Skeletal muscle tissue (tissue), 3 donors: ENCODE measurements at regions not wholly inside any gene's neighbourhood (a gene's known extent, or its start where the extent isn't known, plus 50 kb on each side); places are given as distances from the start of the nearest gene placed in this dataset.

ENCODE experiments used
- H3K27ac ChIP-seq: one replicate; pipeline ENCODE4 v1.7.0; 2013; ENCODE audit warnings: mild to moderate bottlenecking, low read depth, low read length, inconsistent platforms
- H3K27me3 ChIP-seq, 3 donors: one replicate each; pipeline ENCODE4 v1.7.0; 2013; ENCODE audit warnings: low read length in 3 of 3; ENCODE audit not compliant: control insufficient read depth in 3 of 3, insufficient read depth in 3 of 3
- H3K36me3 ChIP-seq, 3 donors: one replicate each; pipeline ENCODE4 v1.7.0; 2013; ENCODE audit warnings: low read length in 3 of 3; ENCODE audit not compliant: control insufficient read depth in 3 of 3, insufficient read depth in 3 of 3
- H3K4me1 ChIP-seq, 3 donors: one replicate each; pipeline ENCODE4 v1.7.0; 2013; ENCODE audit warnings: low read length in 3 of 3, mild to moderate bottlenecking in 3 of 3; ENCODE audit not compliant: control insufficient read depth in 3 of 3, insufficient read depth in 3 of 3
- H3K4me3 ChIP-seq, 3 donors: one replicate each; pipeline ENCODE4 v1.7.0; 2013; ENCODE audit warnings: low read length in 3 of 3
- H3K9ac ChIP-seq, 3 donors: one replicate each; pipeline ENCODE4 v1.7.0; 2013; ENCODE audit warnings: low read length in 3 of 3, mild to moderate bottlenecking in 3 of 3, moderate library complexity in 2 of 3, low read depth in 1 of 3
- H3K9me3 ChIP-seq, 3 donors: one replicate each; pipeline ENCODE4 v1.7.0; 2013; ENCODE audit warnings: low read length in 3 of 3; ENCODE audit not compliant: control insufficient read depth in 3 of 3
- donor health status: Osteomylitis.

GRCh38 chr7:155883491-155884224 is 71.4 kb upstream of the SHH start:
- H3K9ac ChIP-seq, result no peak overlapping the region
- no peaks in the 10 kb centered on the region for H3K36me3 ChIP-seq
- no peak overlapping the region for H3K27ac ChIP-seq
- H3K4me3 ChIP-seq, result no peak overlapping the region
- peaks cover 0 to 6% (median 4%) of the 10 kb centered on the region in 3 donors for H3K27me3 ChIP-seq
- H3K9me3 ChIP-seq, result no peaks in the 10 kb centered on the region
- H3K4me1 ChIP-seq, result no peaks in the 10 kb centered on the region

- H3K9me3 ChIP-seq, result no peaks in the 10 kb centered on the region
- no peak overlapping the region for H3K4me3 ChIP-seq
- no peak overlapping the region for H3K9ac ChIP-seq
- no peaks in the 10 kb centered on the region for H3K36me3 ChIP-seq
- H3K27ac ChIP-seq, result no peak overlapping the region
- H3K27me3 ChIP-seq, result peaks cover 0 to 6% (median 4%) of the 10 kb centered on the region in 3 donors
- no peaks in the 10 kb centered on the region for H3K4me1 ChIP-seq
These were observed 70.3 kb upstream of the SHH start for GRCh38 chr7:155882596-155882995.

DNA sequence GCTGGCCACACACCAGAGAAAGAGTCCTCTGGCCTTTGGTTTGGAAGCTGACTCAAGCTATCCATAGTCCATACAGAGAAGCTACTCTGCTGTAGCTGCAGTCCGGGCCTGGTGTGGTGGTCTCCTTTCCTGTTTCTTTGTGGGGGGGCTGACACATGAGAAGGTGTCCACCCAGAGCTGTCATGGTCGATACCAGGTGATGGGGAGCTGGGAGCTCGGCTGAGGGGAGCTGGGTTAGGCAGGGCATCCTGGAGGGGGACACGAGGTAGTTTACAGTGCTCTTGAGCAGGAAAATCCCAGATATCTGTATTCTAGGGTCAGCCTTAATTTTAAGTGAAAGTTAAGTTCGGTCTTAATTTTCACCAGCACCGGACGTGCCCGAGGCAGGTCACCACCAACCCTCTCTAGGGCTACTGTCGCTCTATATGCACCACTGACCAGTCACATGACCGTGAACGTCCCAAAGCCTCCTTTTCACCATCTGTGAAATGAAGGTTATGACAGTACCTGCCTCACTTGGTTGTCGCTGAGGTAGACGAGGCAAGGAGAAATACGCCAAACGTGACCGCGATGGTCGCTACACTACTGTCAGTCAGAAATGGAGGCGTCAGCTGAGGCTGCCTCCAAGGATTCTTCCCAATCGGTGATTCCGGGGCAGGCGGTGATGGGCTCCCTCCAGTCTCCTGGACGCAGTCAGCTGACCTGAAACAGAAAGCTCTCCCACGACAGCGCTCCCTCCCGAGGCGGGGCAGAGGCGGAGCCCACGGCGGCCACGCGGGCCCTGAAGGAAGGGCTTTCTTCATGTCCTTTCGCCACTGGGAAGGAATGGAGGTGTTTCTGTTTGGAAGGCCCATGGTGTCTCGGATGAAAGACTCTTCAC is 69.4 kb upstream of the SHH start:
- Histone ChIP-seq H3K36me3 (no peaks in the 10 kb centered on the region), H3K27ac (no peak overlapping the region), H3K9me3 (no peaks in the 10 kb centered on the region), H3K4me3 (no peak overlapping the region), H3K27me3 (peaks cover 0 to 6% (median 4%) of the 10 kb centered on the region in 3 donors), H3K9ac (no peak overlapping the region), H3K4me1 (no peaks in the 10 kb centered on the region)

DNA sequence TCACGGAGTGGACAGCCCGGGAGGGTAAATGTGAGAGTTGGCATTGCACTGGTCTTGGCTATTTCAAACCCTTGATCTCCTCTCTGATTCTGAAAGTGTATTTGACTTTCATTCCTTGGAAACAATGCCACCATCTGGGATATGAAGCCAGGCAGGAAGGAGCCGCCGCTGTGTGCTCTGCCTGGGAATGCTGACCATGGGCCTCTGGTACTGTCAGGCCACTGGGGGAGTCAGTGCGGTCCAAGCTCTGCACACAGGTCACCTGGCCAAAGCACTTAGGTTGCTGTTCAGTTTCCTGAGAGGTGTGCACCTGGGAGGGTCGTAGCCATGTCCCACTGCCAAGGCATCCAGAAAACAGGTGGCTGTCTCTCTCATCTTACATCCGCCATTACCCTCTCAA is 68.5 kb upstream of the SHH start:
- H3K9ac ChIP-seq, result no peak overlapping the region
- peaks cover 0 to 2% (median 0%) of the 10 kb centered on the region in 3 donors for H3K27me3 ChIP-seq
- no peak overlapping the region for H3K27ac ChIP-seq
- H3K36me3 ChIP-seq, result no peaks in the 10 kb centered on the region
- no peaks in the 10 kb centered on the region for H3K9me3 ChIP-seq
- H3K4me3 ChIP-seq, result no peak overlapping the region
- H3K4me1 ChIP-seq, result no peaks in the 10 kb centered on the region

DNA sequence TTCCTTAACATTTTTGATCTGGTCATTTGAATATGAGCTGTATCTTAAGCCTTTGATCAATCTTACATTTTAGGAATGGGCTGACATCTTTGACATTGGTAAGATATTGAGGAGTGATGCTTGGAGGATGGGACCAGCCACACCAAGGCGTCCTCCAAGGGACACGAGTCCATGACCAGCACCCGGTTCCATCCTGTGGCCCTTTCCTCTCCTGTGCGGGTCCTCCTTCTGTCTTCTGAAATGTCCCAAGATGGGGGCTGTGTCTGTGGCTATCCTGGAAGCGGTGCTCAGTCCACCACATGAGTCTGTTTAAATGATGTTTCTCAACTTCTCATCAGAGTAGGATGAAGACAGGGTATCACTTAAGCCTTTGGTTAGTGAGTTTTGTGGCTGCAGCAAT is 67.3 kb upstream of the SHH start:
- Histone ChIP-seq H3K4me1 (no peaks in the 10 kb centered on the region), H3K9me3 (no peaks in the 10 kb centered on the region), H3K4me3 (no peak overlapping the region), H3K9ac (no peak overlapping the region), H3K36me3 (no peaks in the 10 kb centered on the region), H3K27ac (no peak overlapping the region), H3K27me3 (peaks cover 0 to 2% (median 0%) of the 10 kb centered on the region in 3 donors)

DNA sequence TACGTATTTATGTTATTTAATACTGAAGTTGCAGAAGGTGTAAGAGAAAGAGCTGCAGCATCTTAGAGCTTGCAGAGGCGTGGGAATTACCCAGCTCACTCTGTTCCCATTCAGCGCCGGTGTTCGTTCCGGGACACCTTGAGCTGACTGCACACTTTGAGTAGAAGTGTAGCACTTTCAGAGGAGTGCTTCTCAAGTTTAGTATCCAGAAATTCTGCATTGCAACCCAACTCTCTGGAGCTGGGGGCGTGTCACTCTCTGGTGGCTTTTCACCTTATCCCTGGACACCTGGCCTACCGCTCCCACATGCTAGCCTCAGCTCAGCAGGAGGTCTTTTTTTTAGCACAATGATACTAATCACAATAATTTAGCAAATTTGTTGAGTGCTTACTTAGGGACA is 66.4 kb upstream of the SHH start:
- Histone ChIP-seq H3K36me3 (no peaks in the 10 kb centered on the region), H3K27ac (no peak overlapping the region), H3K4me3 (no peak overlapping the region), H3K27me3 (peaks cover 0 to 2% (median 0%) of the 10 kb centered on the region in 3 donors), H3K4me1 (no peaks in the 10 kb centered on the region), H3K9ac (no peak overlapping the region), H3K9me3 (no peaks in the 10 kb centered on the region)

DNA sequence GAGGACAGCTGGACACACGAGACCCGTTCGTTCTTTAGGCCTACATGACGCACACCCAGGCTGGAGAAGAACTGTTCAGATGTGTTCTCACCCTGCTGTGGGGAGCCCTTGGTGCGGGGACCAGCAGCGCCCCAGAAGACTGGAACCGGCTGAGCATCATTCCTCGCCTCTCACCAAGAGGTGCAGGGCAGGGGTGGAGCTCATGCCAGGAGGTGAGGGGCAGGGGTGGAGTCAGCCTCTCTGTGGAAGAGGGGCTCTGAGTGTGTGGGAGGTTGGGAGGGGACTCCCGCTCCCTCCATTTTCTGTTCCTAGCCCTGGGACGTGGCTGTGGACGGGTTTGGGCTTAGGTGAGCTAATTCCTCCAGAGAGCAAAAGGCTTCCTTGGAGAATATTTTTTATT is 66.0 kb upstream of the SHH start:
- Histone ChIP-seq H3K9ac (no peak overlapping the region), H3K4me1 (no peaks in the 10 kb centered on the region), H3K27me3 (peaks cover 0 to 2% (median 0%) of the 10 kb centered on the region in 3 donors), H3K27ac (no peak overlapping the region), H3K9me3 (no peaks in the 10 kb centered on the region), H3K36me3 (no peaks in the 10 kb centered on the region), H3K4me3 (no peak overlapping the region)

DNA sequence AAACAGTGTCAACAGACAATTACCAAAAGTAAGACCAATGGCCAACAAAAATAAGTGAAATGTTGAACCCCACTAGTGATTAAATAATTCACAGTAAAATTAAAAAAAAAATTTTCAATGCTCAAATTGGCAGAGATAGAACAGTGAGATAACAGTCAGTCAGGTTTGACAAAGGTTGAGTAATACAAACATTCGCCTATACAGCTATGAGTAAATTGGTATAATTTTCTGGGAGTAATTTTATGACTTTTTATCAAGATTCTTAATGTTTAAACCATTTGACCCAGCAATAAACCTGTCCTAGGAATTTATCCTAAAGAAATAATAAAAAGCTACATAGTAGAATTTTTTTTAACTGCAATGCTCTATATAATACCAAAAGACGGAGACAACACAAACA is 64.9 kb upstream of the SHH start:
- H3K27me3 ChIP-seq, result peaks cover 0 to 2% (median 0%) of the 10 kb centered on the region in 3 donors
- no peaks in the 10 kb centered on the region for H3K9me3 ChIP-seq
- H3K9ac ChIP-seq, result no peak overlapping the region
- H3K36me3 ChIP-seq, result no peaks in the 10 kb centered on the region
- no peak overlapping the region for H3K27ac ChIP-seq
- H3K4me3 ChIP-seq, result no peak overlapping the region
- no peaks in the 10 kb centered on the region for H3K4me1 ChIP-seq

DNA sequence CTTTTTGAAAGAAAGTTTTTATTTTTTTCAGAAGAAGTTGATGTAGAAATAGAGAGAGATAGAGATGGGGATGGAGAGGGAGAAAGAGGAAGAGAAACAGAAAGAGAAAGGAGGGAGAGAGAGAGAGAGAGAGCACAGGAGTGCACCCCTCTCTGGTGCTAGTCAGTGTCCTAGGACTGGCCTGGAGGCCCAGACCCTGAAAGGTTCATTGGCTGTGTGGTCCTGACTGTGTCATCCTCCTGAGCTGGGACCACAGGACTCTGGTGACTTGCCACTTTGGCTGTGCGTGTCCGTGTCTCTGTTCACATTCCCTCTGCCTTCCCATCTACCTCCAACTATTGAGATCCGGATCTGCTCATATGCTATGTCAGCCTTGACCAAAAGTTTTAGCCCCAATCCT is 62.1 kb upstream of the SHH start:
- Histone ChIP-seq H3K9me3 (no peaks in the 10 kb centered on the region), H3K27me3 (peaks cover 0 to 3% (median 0%) of the 10 kb centered on the region in 3 donors), H3K27ac (no peak overlapping the region), H3K4me1 (no peaks in the 10 kb centered on the region), H3K4me3 (no peak overlapping the region), H3K36me3 (no peaks in the 10 kb centered on the region), H3K9ac (no peak overlapping the region)

GRCh38 chr7:155874010-155874409 is 61.7 kb upstream of the SHH start:
- no peaks in the 10 kb centered on the region for H3K4me1 ChIP-seq
- no peaks in the 10 kb centered on the region for H3K36me3 ChIP-seq
- no peaks in the 10 kb centered on the region for H3K9me3 ChIP-seq
- peaks cover 0 to 3% (median 0%) of the 10 kb centered on the region in 3 donors for H3K27me3 ChIP-seq
- H3K27ac ChIP-seq, result no peak overlapping the region
- H3K4me3 ChIP-seq, result no peak overlapping the region
- H3K9ac ChIP-seq, result no peak overlapping the region
